ENCODE measurements at regions not wholly inside any gene's neighbourhood (a gene's known extent, or its start where the extent isn't known, plus 50 kb on each side); places are given as distances from the start of the nearest gene placed in this dataset.

GRCh38 chr5:82854956-82855355 lies 222.2 kb downstream of the TMEM167A start:
- TF ChIP-seq EZH2phosphoT487 (IDR thresholded peaks at IDR 0.05; ENCODE audit: borderline replicate concordance) (no peak), CTCF (conservative IDR thresholded peaks at IDR 0.05; ENCODE audit: low read length) (no peak)

Measured in Loucy (cell line).